Mesendoderm (in vitro differentiated cells): ENCODE measurements at regions not wholly inside any gene's neighbourhood (a gene's known extent, or its start where the extent isn't known, plus 50 kb on each side); places are given as distances from the start of the nearest gene placed in this dataset.

Experiments used
- DNase-seq: peaks from one replicate; pipeline ENCODE4 v3.0.0; 2013
- H2AK5ac ChIP-seq: 2 replicates; pipeline ENCODE4 v1.6.1; 2013; ENCODE audit warnings: low read length, inconsistent platforms
- H2BK120ac ChIP-seq: 2 replicates; pipeline ENCODE4 v1.6.1; 2013; ENCODE audit warnings: low read depth, mild to moderate bottlenecking, low read length, moderate library complexity, mixed read lengths
- H2BK15ac ChIP-seq: replicated peaks from 2 replicates; pipeline ENCODE4 v1.6.1; 2013; ENCODE audit warnings: low read depth, mild to moderate bottlenecking, moderate library complexity
- H2BK5ac ChIP-seq: 2 replicates; pipeline ENCODE4 v1.6.1; 2013; ENCODE audit warnings: low read length, inconsistent platforms
- H3K18ac ChIP-seq: 2 replicates; pipeline ENCODE4 v1.6.1; 2013; ENCODE audit warnings: mild to moderate bottlenecking, low read length, mixed read lengths
- H3K23ac ChIP-seq: one replicate; pipeline ENCODE4 v1.6.1; 2013; ENCODE audit warnings: low read length
- H3K27ac ChIP-seq: 2 replicates; pipeline ENCODE4 v1.5.1; 2013; ENCODE audit warnings: low read depth, mild to moderate bottlenecking, inconsistent platforms, low read length, moderate library complexity
- H3K27me3 ChIP-seq: 2 replicates; pipeline ENCODE4 v1.6.1; 2013; ENCODE audit warnings: low read length, control low read depth, mild to moderate bottlenecking, inconsistent platforms; ENCODE audit not compliant: insufficient read depth, poor library complexity
- H3K36me3 ChIP-seq: 2 replicates; pipeline ENCODE4 v1.6.1; 2013; ENCODE audit warnings: low read length, inconsistent platforms; ENCODE audit not compliant: control insufficient read depth, insufficient read depth
- H3K4ac ChIP-seq: one replicate; pipeline ENCODE4 v1.6.1; 2013; ENCODE audit warnings: low read depth, mild to moderate bottlenecking, low read length, moderate library complexity
- H3K4me1 ChIP-seq: 2 replicates; pipeline ENCODE4 v1.6.1; 2013; ENCODE audit warnings: low read depth, low read length, inconsistent platforms; ENCODE audit not compliant: control insufficient read depth
- H3K4me2 ChIP-seq: 2 replicates; pipeline ENCODE4 v1.6.1; 2013; ENCODE audit warnings: low read length
- H3K4me3 ChIP-seq: 2 replicates; pipeline ENCODE4 v1.5.1; 2013; ENCODE audit warnings: mild to moderate bottlenecking, low read length
- H3K56ac ChIP-seq: one replicate; pipeline ENCODE4 v1.6.1; 2013; ENCODE audit warnings: low read length
- H3K79me1 ChIP-seq: 2 replicates; pipeline ENCODE4 v1.6.1; 2013; ENCODE audit warnings: low read length, inconsistent platforms
- H3K79me2 ChIP-seq: 2 replicates; pipeline ENCODE4 v1.6.1; 2013; ENCODE audit warnings: mild to moderate bottlenecking, low read length; ENCODE audit not compliant: control insufficient read depth, insufficient read depth
- H3K9ac ChIP-seq: 2 replicates; pipeline ENCODE4 v1.6.1; 2013; ENCODE audit warnings: low read length, inconsistent platforms
- H4K5ac ChIP-seq: one replicate; pipeline ENCODE4 v1.6.1; 2013; ENCODE audit warnings: low read length
- H4K8ac ChIP-seq: one replicate; pipeline ENCODE4 v1.6.1; 2013; ENCODE audit warnings: low read depth, mild to moderate bottlenecking, control low read depth, low read length, moderate library complexity
- WGBS: extraction: QIAGEN DNeasy Blood & Tissue Kit; methylation state at CpG from one replicate; pipeline ENCODE4 v1.1.7; 2013; ENCODE audit warnings: low lambda C conversion rate, missing lambda C conversion rate; ENCODE audit not compliant: insufficient coverage; ENCODE audit errors: extremely low coverage; 5-methylcytosine and 5-hydroxymethylcytosine counted together

- Histone ChIP-seq H4K5ac (no peak overlapping the region), H3K4me3 (no peak overlapping the region), H3K36me3 (no peaks in the 10 kb centered on the region), H3K79me1 (no peaks in the 10 kb centered on the region), H2BK15ac (no peak overlapping the region), H3K9ac (no peak overlapping the region), H3K18ac (no peak overlapping the region), H3K27ac (no peak overlapping the region), H3K4me1 (no peaks in the 10 kb centered on the region), H2BK120ac (no peak overlapping the region), H4K8ac (no peak overlapping the region), H3K56ac (no peak overlapping the region), H3K79me2 (no peaks in the 10 kb centered on the region), H3K4me2 (no peak overlapping the region), H3K27me3 (no peaks in the 10 kb centered on the region), H3K23ac (no peak overlapping the region), H2BK5ac (no peak overlapping the region), H3K4ac (no peak overlapping the region), H2AK5ac (no peak overlapping the region)
- DNase-seq, result no peak
- no CpG with 5 or more reads among the region's 3 CpGs for WGBS
Measured at GRCh38 chr15:61295239-61295638, 66.1 kb upstream of the RORA start.

- no peaks in the 10 kb centered on the region for H3K4me1 ChIP-seq
- no peak overlapping the region for H3K27ac ChIP-seq
- no peak overlapping the region for H3K9ac ChIP-seq
- no peak for DNase-seq
- H2BK120ac ChIP-seq, result no peak overlapping the region
- no peak overlapping the region for H4K5ac ChIP-seq
- no peak overlapping the region for H3K23ac ChIP-seq
- H3K18ac ChIP-seq, result no peak overlapping the region
- no peak overlapping the region for H2AK5ac ChIP-seq
- H3K4me2 ChIP-seq, result no peak overlapping the region
- no peaks in the 10 kb centered on the region for H3K36me3 ChIP-seq
- no peak overlapping the region for H3K4me3 ChIP-seq
- no peak overlapping the region for H3K4ac ChIP-seq
- H3K27me3 ChIP-seq, result no peaks in the 10 kb centered on the region
- H3K79me2 ChIP-seq, result no peaks in the 10 kb centered on the region
- no peak overlapping the region for H2BK15ac ChIP-seq
- no peaks in the 10 kb centered on the region for H3K79me1 ChIP-seq
- H4K8ac ChIP-seq, result no peak overlapping the region
- no CpG with 5 or more reads among the region's 4 CpGs for WGBS
- no peak overlapping the region for H2BK5ac ChIP-seq
- H3K56ac ChIP-seq, result no peak overlapping the region
Measured at GRCh38 chr15:61282661-61283060, 53.6 kb upstream of the RORA start.

- H4K5ac ChIP-seq, result no peak overlapping the region
- no peak for DNase-seq
- no peak overlapping the region for H2BK120ac ChIP-seq
- no CpG with 5 or more reads among the region's 1 CpG for WGBS
- H3K23ac ChIP-seq, result no peak overlapping the region
- no peaks in the 10 kb centered on the region for H3K27me3 ChIP-seq
- no peak overlapping the region for H3K18ac ChIP-seq
- no peaks in the 10 kb centered on the region for H3K79me2 ChIP-seq
- H2BK5ac ChIP-seq, result no peak overlapping the region
- no peak overlapping the region for H2BK15ac ChIP-seq
- no peaks in the 10 kb centered on the region for H3K79me1 ChIP-seq
- no peak overlapping the region for H3K4me2 ChIP-seq
- no peak overlapping the region for H2AK5ac ChIP-seq
- H3K56ac ChIP-seq, result no peak overlapping the region
- H3K4me3 ChIP-seq, result no peak overlapping the region
- no peak overlapping the region for H4K8ac ChIP-seq
- no peak overlapping the region for H3K9ac ChIP-seq
- H3K4ac ChIP-seq, result no peak overlapping the region
- no peaks in the 10 kb centered on the region for H3K4me1 ChIP-seq
- H3K27ac ChIP-seq, result no peak overlapping the region
- no peaks in the 10 kb centered on the region for H3K36me3 ChIP-seq
Measured at GRCh38 chr15:61281328-61281727, 52.2 kb upstream of the RORA start.
